Embryonic facial prominence (tissue), 1 donor: ENCODE measurements at regions not wholly inside any gene's neighbourhood (a gene's known extent, or its start where the extent isn't known, plus 50 kb on each side); places are given as distances from the start of the nearest gene placed in this dataset.
A peak's percentile ranks its signal among the peaks of the same experiment; 100 is the strongest.
"Not testable (repeated sequence)": the region's sequence is repeated elsewhere in the genome, so short reads cannot be mapped to it uniquely, and the experiment has no call there.

Experiments
- DNase-seq: peaks from one replicate; pipeline ENCODE4 v3.0.0-alpha.2; 2016; ENCODE audit errors: extremely low spot score

- DNase-seq: no peak
Observed at GRCh38 chr9:110093871-110094270, 114.1 kb downstream of the C9orf152 start.

GRCh38 chr9:110095161-110095595, 112.8 kb downstream of the C9orf152 start:
- DNase-seq: no peak

- DNase-seq: no peak
Observed at GRCh38 chr9:110095776-110096175, 112.2 kb downstream of the C9orf152 start.

- DNase-seq: not testable (repeated sequence)
Observed at GRCh38 chr9:110096674-110097073, 111.3 kb downstream of the C9orf152 start.

- DNase-seq: no peak
Observed at GRCh38 chr9:110099236-110100095, 108.5 kb downstream of the C9orf152 start.

- DNase-seq: no peak
Observed at GRCh38 chr9:110101531-110102161, 106.3 kb downstream of the C9orf152 start.

GRCh38 chr9:110103257-110103656, 104.7 kb downstream of the C9orf152 start:
- no peak for DNase-seq

- no peak for DNase-seq
Observed at GRCh38 chr9:110104261-110104809, 103.6 kb downstream of the C9orf152 start.

- DNase-seq: peak; percentile 50
Observed at GRCh38 chr9:110105107-110105506, 102.9 kb downstream of the C9orf152 start.

- no peak for DNase-seq
Observed at GRCh38 chr9:110106661-110107060, 101.3 kb downstream of the C9orf152 start.

- DNase-seq: no peak
Observed at GRCh38 chr9:110109333-110110092, 98.4 kb downstream of the C9orf152 start.

- DNase-seq: no peak
Observed at GRCh38 chr9:110110154-110110553, 97.8 kb downstream of the C9orf152 start.

- DNase-seq: no peak
Observed at GRCh38 chr9:110111868-110112267, 96.1 kb downstream of the C9orf152 start.

- no peak for DNase-seq
Observed at GRCh38 chr9:110112792-110113191, 95.2 kb downstream of the C9orf152 start.

- no peak for DNase-seq
Observed at GRCh38 chr9:110114086-110114858, 93.7 kb downstream of the C9orf152 start.

GRCh38 chr9:110114859-110115201, 93.1 kb downstream of the C9orf152 start:
- DNase-seq: no peak

GRCh38 chr9:110115341-110115820, 92.6 kb downstream of the C9orf152 start:
- DNase-seq: no peak

- DNase-seq: no peak
Observed at GRCh38 chr9:110115826-110116542, 92.0 kb downstream of the C9orf152 start.

GRCh38 chr9:110116543-110116885, 91.4 kb downstream of the C9orf152 start:
- no peak for DNase-seq

- DNase-seq: no peak
Observed at GRCh38 chr9:110121170-110121569, 86.8 kb downstream of the C9orf152 start.
